Activated naive CD4-positive, alpha-beta T cell treated with anti-CD3 and anti-CD28 coated beads for 36 hours (primary cell): ENCODE measurements at regions not wholly inside any gene's neighbourhood (a gene's known extent, or its start where the extent isn't known, plus 50 kb on each side); places are given as distances from the start of the nearest gene placed in this dataset.
A peak's percentile ranks its signal among the peaks of the same experiment; 100 is the strongest.
"Not testable (repeated sequence)": the region's sequence is repeated elsewhere in the genome, so short reads cannot be mapped to it uniquely, and the experiment has no call there.

Experiments used
- CTCF ChIA-PET: fragments of 350-600 bp; sonication (Branson Sonifier 250); formaldehyde crosslinking; loops from one replicate; lab custom pipeline; 2021; ENCODE audit warnings: antibody characterized with exemption; lab: Charles Lee
- DNase-seq: peaks from one replicate; pipeline ENCODE4 v3.0.0-alpha.2; 2020
- H3K27ac Mint-ChIP-seq: one replicate; pipeline ENCODE4 v1.8.0; 2021; ENCODE audit warnings: mild to moderate bottlenecking, mixed read lengths
- H3K27me3 Mint-ChIP-seq: one replicate; pipeline ENCODE4 v1.8.0; 2021; ENCODE audit warnings: low read depth, mixed read lengths
- H3K36me3 Mint-ChIP-seq: one replicate; pipeline ENCODE4 v1.8.0; 2021; ENCODE audit warnings: low read depth, mixed read lengths
- H3K4me1 Mint-ChIP-seq: one replicate; pipeline ENCODE4 v1.8.0; 2021; ENCODE audit warnings: low read depth, mixed read lengths
- H3K4me3 Mint-ChIP-seq: one replicate; pipeline ENCODE4 v1.8.0; 2021; ENCODE audit warnings: mild to moderate bottlenecking, moderate library complexity, mixed read lengths
- H3K9me3 Mint-ChIP-seq: one replicate; pipeline ENCODE4 v1.8.0; 2021; ENCODE audit warnings: mixed read lengths
- intact Hi-C: fragments of 100-400 bp; cut with micrococcal nuclease; formaldehyde crosslinking; loops from one replicate; pipeline ENCODE4 v1.15.1; 2023

DNA sequence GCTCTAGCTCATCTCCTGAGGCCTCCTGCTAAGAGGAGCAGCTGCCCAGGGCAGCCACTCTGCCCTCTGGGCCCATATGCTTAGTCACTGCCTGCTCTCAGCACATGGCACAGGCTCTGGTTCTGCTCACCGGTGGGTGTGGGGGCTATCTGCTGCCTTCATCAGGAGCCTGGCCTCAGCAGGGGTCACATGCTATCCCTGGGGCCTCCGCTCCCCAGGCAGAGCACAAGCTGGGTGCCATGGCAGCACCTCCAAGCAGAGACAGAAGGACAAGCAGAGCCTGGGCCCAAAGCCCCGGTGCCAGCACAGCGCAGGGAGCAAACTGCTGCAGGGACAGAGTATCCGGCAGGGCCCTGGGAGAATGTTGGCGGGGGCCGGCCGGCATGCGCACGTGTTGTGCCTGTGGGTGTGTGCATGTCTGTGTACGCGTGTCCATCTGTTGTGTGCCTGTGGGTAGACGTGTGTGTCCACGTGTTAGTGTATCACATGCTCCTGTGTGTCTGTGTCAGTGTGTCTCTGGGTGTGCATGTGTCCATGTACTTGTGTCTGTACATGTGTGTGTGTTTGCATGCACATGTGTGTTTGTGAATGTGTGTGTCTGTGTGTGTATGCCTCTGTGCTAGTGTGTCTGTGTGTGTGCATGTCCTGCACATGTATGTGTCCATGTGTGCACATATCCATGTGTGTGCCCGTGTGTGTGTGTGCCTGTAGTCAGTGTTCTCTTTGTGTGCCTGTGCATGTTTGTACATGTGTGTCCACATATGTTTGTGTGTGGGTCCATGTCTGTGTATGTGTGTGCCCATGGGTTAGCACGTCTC lies 326.9 kb downstream of the TMEM121 start:
- Mint-ChIP-seq H3K4me1 (no peaks in the 10 kb centered on the region), H3K36me3 (no peaks in the 10 kb centered on the region), H3K9me3 (no peaks in the 10 kb centered on the region), H3K27me3 (no peaks in the 10 kb centered on the region), H3K4me3 (no peak overlapping the region), H3K27ac (no peak overlapping the region)
- intact Hi-C loops: no loop called here
- CTCF ChIA-PET: no interaction called here
- no peak for DNase-seq

DNA sequence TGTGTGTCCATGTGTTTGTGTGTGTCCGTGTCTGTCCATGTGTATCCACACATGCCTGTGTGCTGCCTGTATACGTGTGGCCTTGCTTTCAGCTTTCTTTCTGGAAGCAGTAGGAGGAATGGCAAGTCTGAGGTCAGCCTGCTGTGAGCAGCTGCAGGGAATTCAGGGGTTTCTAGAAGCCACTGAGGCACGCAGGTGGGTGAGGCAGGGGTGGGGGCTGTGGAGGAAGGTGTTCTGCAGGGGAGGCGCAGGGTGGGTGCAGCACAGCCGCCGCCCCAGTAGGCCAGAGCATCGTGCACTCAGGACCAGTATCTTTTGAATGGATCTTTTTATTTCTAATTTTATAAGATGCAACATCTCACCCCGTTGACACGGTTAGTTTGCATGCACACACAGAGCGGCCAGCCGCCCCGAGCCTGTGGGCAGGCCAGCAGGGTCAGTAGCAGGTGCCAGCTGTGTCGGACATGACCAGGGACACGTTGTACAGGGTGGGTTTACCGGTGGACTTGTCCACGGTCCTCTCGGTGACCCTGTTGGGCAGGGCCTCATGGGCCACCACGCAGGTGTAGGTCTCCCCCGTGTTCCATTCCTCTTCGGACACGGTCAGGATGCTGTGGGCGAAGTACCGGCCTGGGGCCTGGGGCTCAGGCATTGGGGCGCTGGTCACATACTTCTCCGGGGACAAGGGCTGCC lies 327.7 kb downstream of the TMEM121 start:
- Mint-ChIP-seq H3K36me3 (no peaks in the 10 kb centered on the region), H3K4me1 (no peaks in the 10 kb centered on the region), H3K27me3 (no peaks in the 10 kb centered on the region), H3K9me3 (no peaks in the 10 kb centered on the region), H3K27ac (no peak overlapping the region), H3K4me3 (no peak overlapping the region)
- no peak for DNase-seq
- intact Hi-C loops: no loop called here
- CTCF ChIA-PET: no interaction called here

DNA sequence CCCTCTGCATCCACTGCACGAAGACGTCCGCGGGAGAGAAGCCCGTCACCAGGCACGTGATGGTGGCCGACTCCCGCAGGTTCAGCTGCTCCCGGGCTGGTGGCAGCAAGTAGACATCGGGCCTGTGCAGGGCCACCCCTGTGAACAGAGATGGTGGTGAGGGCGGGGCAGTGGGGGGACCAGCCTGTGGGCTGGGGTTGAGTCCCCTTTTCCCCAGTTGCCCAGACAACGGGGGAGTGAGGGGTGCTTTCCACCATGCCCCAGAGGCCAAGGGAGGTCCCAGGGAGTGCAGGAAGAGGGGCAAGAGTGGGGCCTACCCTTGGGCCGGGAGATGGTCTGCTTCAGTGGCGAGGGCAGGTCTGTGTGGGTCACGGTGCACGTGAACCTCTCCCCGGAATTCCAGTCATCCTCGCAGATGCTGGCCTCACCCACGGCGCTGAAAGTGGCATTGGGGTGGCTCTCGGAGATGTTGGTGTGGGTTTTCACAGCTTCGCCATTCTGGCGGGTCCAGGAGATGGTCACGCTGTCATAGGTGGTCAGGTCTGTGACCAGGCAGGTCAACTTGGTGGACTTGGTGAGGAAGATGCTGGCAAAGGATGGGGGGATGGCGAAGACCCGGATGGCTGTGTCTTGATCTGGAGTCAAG lies 328.3 kb downstream of the TMEM121 start:
- Mint-ChIP-seq H3K27me3 (no peaks in the 10 kb centered on the region), H3K27ac (no peak overlapping the region), H3K36me3 (no peaks in the 10 kb centered on the region), H3K4me3 (no peak overlapping the region), H3K9me3 (no peaks in the 10 kb centered on the region), H3K4me1 (no peaks in the 10 kb centered on the region)
- CTCF ChIA-PET: no interaction called here
- DNase-seq: no peak
- intact Hi-C loops: no loop called here

GRCh38 chr14:105855246-105855892 lies 329.0 kb downstream of the TMEM121 start:
- Mint-ChIP-seq H3K36me3 (no peaks in the 10 kb centered on the region), H3K27ac (no peak overlapping the region), H3K4me3 (no peak overlapping the region), H3K4me1 (peaks cover 2% of the 10 kb centered on the region), H3K27me3 (peaks cover 3% of the 10 kb centered on the region), H3K9me3 (no peaks in the 10 kb centered on the region)
- intact Hi-C loops: no loop called here
- DNase-seq: no peak
- CTCF ChIA-PET: no interaction called here

DNA sequence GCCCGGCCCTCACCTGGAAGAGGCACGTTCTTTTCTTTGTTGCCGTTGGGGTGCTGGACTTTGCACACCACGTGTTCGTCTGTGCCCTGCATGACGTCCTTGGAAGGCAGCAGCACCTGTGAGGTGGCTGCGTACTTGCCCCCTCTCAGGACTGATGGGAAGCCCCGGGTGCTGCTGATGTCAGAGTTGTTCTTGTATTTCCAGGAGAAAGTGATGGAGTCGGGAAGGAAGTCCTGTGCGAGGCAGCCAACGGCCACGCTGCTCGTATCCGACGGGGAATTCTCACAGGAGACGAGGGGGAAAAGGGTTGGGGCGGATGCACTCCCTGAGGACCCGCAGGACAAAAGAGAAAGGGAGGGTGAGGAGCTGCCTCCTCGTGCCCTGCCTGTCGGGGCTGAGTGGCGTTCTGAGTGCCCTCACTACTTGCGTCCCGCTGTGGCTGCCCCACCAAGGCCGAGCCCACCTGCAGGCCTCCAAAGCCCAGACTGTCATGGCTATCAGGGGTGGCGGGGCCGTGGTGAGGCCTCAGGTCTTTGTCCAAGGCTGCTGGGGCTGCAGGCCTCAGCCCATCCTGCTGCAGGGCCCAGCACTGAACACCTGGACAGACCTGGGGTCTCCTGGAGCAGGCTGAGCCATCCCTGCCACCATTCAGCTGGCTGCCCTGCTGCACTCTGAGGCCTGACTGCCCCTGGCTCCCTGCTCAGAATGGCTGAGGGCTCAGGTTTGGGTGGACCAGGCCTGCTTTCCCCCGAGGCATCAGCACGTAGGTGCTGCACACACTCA lies 329.7 kb downstream of the TMEM121 start:
- Mint-ChIP-seq H3K4me1 (peaks cover 8% of the 10 kb centered on the region), H3K36me3 (no peaks in the 10 kb centered on the region), H3K27ac (no peak overlapping the region), H3K9me3 (no peaks in the 10 kb centered on the region), H3K27me3 (peaks cover 10% of the 10 kb centered on the region), H3K4me3 (no peak overlapping the region)
- CTCF ChIA-PET: no interaction called here
- intact Hi-C loops: no loop called here
- DNase-seq: no peak

GRCh38 chr14:105856676-105857219 lies 330.4 kb downstream of the TMEM121 start:
- Mint-ChIP-seq H3K27me3 (peaks cover 15% of the 10 kb centered on the region), H3K27ac (no peak overlapping the region), H3K9me3 (no peaks in the 10 kb centered on the region), H3K4me3 (no peak overlapping the region), H3K4me1 (peaks cover 14% of the 10 kb centered on the region), H3K36me3 (no peaks in the 10 kb centered on the region)
- CTCF ChIA-PET: no interaction called here
- DNase-seq: no peak
- intact Hi-C loops: no loop called here

DNA sequence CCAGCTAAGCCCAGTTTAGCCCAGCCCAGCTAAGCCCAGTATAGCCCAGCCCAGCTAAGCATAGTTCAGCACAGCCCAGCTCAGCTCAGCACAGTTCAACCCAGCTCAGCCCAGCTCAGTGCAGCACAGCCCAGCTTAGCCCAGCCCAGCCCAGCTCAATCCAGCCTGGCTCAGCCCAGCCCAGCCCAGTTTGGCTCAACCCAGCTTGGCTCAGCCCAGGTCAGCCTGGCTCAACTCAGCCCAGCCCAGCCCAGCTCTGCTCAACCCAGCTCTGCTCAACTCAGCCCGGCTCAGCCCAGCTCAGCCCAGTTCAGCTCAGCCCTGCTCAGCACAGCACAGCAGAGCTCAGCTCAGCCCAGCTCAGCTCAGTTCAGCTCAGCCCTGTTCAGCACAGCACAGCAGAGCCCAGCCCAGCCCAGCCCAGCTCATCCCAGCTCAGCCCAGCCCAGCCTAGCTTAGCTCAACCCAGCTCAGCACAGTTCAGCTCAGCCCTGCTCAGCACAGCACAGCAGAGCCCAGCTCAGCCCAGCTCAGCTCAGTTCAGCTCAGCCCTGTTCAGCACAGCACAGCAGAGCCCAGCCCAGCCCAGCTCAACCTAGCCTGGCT lies 330.9 kb downstream of the TMEM121 start:
- intact Hi-C loops: no loop called here
- H3K36me3 Mint-ChIP-seq: no peaks in the 10 kb centered on the region
- H3K4me1 Mint-ChIP-seq: peaks cover 20% of the 10 kb centered on the region
- DNase-seq: no peak
- H3K27me3 Mint-ChIP-seq: peaks cover 16% of the 10 kb centered on the region
- no peaks in the 10 kb centered on the region for H3K9me3 Mint-ChIP-seq
- no peak overlapping the region for H3K27ac Mint-ChIP-seq
- no peak overlapping the region for H3K4me3 Mint-ChIP-seq
- CTCF ChIA-PET: no interaction called here

DNA sequence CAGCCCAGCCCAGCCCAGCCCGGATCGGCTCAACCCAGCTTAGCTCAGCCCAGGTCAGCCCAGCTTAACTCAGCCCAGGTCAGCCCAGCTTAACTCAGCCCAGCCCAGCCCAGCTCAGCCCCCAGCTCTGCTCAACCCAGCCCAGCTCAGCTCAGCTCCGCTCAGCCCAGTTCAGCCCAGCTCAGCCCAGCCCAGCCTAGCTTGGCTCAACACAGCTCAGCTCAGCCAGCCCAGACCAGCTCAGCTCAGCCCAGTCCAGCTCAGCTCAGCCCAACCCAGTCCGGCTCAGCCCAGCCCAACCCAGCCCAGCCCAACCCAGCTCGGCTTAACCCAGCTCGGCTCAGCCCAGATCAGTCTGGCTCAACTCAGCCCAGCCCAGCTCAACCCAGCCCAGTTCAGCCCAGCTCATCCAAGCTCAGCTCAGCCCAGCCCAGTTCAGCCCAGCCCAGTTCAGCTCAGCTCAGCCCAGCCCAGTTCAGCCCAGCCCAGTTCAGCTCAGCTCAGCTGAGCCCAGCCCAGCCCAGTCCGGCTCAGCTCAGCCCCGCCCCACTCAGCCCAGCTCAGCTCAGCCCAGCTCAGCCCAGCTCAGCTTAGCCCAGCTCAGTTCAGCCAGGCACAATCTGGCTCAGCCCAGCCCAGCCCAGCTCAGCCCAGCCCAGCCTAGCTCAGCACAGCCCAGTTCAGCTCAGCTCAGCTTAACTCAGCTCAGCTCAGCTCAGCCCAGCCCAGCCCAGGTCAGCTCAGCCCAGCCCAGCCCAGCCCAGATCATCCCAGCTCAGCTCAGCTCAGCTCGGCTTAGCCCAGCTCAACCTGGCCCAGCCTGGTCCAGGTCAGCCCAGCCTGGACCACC lies 331.7 kb downstream of the TMEM121 start:
- Mint-ChIP-seq H3K4me3 (peak overlapping the region; percentile 29), H3K27ac (no peak overlapping the region)
- CTCF ChIA-PET: interaction anchor here (0.5 to 0.6 kb wide), 2 partner anchors 142 to 942 kb away, joined by 3 to 4 read pairs; no protein-coding TSS in a partner anchor

GRCh38 chr14:105858676-105859025 lies 332.3 kb downstream of the TMEM121 start:
- DNase-seq: no peak
- H3K27me3 Mint-ChIP-seq: peaks cover 28% of the 10 kb centered on the region
- intact Hi-C loops: no loop called here

More for the DNA sequence above, 331.7 kb downstream of the TMEM121 start:
- H3K4me1 Mint-ChIP-seq: peaks cover 26% of the 10 kb centered on the region
- intact Hi-C loops: no loop called here
- no peaks in the 10 kb centered on the region for H3K9me3 Mint-ChIP-seq
- H3K36me3 Mint-ChIP-seq: no peaks in the 10 kb centered on the region
- no peak for DNase-seq
- H3K27me3 Mint-ChIP-seq: peaks cover 22% of the 10 kb centered on the region

DNA sequence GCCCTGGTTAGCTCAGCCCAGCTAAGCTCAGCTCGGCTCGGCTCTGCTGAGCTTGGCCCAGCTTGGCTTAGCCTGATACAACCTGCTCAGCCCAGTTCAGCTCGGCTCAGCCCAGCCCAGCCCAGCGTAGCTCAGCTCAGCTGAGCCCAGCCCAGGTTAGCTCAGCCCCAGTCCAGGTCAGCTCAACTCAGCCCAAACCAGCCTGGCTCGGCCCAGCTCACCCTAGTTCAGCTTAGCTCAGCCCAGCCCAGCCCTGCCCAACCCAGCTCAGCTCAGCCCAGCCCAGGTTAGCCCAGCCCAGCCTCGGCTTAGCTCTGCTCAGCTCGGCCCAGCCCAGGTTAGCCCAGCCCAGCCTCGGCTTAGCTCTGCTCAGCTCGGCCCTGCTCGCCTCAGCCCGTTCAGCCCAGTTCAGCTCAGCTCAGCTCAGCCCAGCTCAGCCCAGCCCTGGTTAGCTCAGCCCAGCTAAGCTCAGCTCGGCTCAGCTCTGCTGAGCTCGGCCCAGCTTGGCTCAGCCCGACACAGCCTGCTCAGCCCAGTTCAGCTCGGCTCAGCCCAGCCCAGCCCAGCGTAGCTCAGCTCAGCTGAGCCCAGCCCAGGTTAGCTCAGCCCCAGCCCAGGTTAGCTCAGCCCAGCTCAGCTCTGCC lies 332.8 kb downstream of the TMEM121 start:
- H3K36me3 Mint-ChIP-seq, H3K27ac Mint-ChIP-seq, CTCF ChIA-PET: not testable (repeated sequence)

More at GRCh38 chr14:105858676-105859025, 332.3 kb downstream of the TMEM121 start:
- H3K4me3 Mint-ChIP-seq: peak overlapping the region; percentile 29
- no peaks in the 10 kb centered on the region for H3K36me3 Mint-ChIP-seq
- H3K9me3 Mint-ChIP-seq: no peaks in the 10 kb centered on the region
- H3K4me1 Mint-ChIP-seq: peaks cover 26% of the 10 kb centered on the region
- no peak overlapping the region for H3K27ac Mint-ChIP-seq
- CTCF ChIA-PET: interaction anchor here (0.6 kb wide), 1 partner anchor 142 kb away, joined by 4 read pairs; no protein-coding TSS in a partner anchor

More for the DNA sequence above, 332.8 kb downstream of the TMEM121 start:
- H3K9me3 Mint-ChIP-seq, intact Hi-C loops: not testable (repeated sequence)
- H3K27me3 Mint-ChIP-seq: peaks cover 32% of the 10 kb centered on the region
- H3K4me1 Mint-ChIP-seq: peaks cover 26% of the 10 kb centered on the region
- H3K4me3 Mint-ChIP-seq: peak overlapping the region; percentile 29
- peak; percentile 3 for DNase-seq
